Stimulated activated naive CD8-positive, alpha-beta T cell treated with anti-CD3 and anti-CD28 coated beads, Interleukin-15, amount 100 ng/mL, for 72 hours (primary cell): ENCODE measurements at regions not wholly inside any gene's neighbourhood (a gene's known extent, or its start where the extent isn't known, plus 50 kb on each side); places are given as distances from the start of the nearest gene placed in this dataset.
A peak's percentile ranks its signal among the peaks of the same experiment; 100 is the strongest.

ENCODE experiments used
- ATAC-seq: fragments of 150-1000 bp; cut with Tn5 transposase; 2 replicates; pipeline ENCODE4 v1.10.0; 2021; ENCODE audit warnings: mild to moderate bottlenecking, moderate library complexity
- DNase-seq, 2 donors: peaks; one replicate each; pipeline ENCODE4 v3.0.0; 2021 to 2022
- H3K27ac Mint-ChIP-seq, 2 donors: one replicate each; pipeline ENCODE4 v1.8.0; 2022; ENCODE audit warnings: mild to moderate bottlenecking in 2 of 2, mixed read lengths in 2 of 2, moderate library complexity in 2 of 2
- H3K27me3 Mint-ChIP-seq: one replicate; pipeline ENCODE4 v1.8.0; 2022; ENCODE audit warnings: mixed read lengths
- H3K4me1 Mint-ChIP-seq: one replicate; pipeline ENCODE4 v1.8.0; 2022; ENCODE audit warnings: mild to moderate bottlenecking, mixed read lengths
- H3K4me3 Mint-ChIP-seq, 2 donors: one replicate each; pipeline ENCODE4 v1.8.0; 2022; ENCODE audit warnings: mild to moderate bottlenecking in 2 of 2, mixed read lengths in 2 of 2, moderate library complexity in 1 of 2
- H3K9me3 Mint-ChIP-seq, 2 donors: one replicate each; pipeline ENCODE4 v1.8.0; 2022; ENCODE audit warnings: mixed read lengths in 2 of 2

DNA sequence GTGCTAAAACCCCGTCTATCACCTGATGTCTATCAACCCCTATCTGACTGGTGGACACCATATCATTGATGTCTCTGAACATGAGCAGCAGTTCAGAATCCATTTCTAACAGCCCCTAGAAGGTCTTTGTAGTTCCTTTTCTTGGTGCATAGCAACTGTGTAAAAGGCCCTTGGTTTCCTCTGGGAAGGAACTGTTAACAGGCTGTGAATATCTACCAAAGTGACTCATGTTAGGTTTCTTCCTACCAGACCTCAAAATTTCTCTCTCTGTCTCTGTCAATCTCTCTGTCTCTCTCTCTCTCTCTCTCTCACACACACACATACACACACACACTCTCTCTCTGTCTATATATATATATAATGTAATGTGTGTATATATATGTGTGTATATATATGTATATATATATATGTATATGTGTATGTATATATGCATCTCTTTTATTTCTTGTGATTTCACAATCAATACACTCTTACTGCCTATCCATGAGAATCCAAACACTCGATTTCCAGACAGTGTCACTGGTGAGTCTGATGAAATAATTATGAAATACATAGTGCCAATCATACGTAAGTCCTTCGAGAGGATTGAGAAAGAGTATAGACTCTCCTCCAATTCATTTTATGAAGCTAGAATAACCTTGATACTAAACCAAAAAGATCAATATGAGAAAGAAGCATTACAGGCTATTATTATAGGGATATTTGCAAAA is 335.9 kb upstream of the SLCO3A1 start:
- H3K4me1 Mint-ChIP-seq: no peaks in the 10 kb centered on the region
- no peak for ATAC-seq
- no peaks in the 10 kb centered on the region for H3K9me3 Mint-ChIP-seq
- H3K4me3 Mint-ChIP-seq: no peak overlapping the region
- H3K27ac Mint-ChIP-seq: no peak overlapping the region
- no peaks in the 10 kb centered on the region for H3K27me3 Mint-ChIP-seq
- no peak for DNase-seq

DNA sequence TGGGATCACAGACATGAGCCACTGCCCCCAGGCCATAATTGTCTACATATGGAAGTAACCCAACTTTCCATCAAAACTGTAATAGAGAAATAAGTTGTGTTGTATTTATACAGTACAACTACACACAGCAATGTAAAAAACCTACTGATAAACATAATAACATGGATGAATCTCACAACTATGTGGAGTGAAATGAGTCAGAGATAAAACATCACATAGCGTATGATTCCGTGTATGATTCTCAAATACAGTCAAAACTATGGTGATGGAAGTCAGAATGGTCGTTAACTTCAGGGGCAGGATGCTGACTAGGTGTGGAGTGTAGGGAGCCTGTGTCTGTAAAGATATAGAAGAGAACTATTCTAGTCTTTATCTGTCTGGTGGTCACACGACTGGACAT is 332.7 kb upstream of the SLCO3A1 start:
- Mint-ChIP-seq H3K4me3 (no peak overlapping the region), H3K27ac (no peak overlapping the region), H3K9me3 (no peaks in the 10 kb centered on the region), H3K27me3 (peaks cover 4% of the 10 kb centered on the region), H3K4me1 (no peaks in the 10 kb centered on the region)
- ATAC-seq (no peak), DNase-seq (no peak)

DNA sequence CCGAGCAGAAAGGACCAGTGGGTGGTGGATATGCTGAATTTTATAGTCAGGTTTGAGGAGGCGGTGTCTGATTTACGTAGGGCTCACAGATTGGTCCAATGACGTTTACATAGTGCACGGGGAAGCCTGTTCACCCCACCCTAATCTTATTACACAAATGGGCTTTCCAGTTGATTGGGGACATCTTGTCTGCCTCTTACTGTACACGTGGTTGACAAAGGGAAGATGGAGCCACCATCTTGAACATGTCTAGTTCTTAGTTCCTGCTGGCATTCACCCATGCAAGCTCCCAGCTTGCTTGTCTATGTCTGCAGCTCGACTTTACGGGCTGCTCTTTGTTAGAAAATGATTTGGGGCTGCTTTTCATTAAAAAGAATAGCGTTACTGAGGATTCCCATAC is 332.0 kb upstream of the SLCO3A1 start:
- Mint-ChIP-seq H3K4me1 (peaks cover 2% of the 10 kb centered on the region), H3K9me3 (no peaks in the 10 kb centered on the region), H3K27me3 (peaks cover 11% of the 10 kb centered on the region), H3K27ac (no peak overlapping the region), H3K4me3 (no peak overlapping the region)
- DNase-seq (no peak), ATAC-seq (no peak)

- DNase-seq: no peak
- ATAC-seq: no peak
- Mint-ChIP-seq H3K4me3 (no peak overlapping the region), H3K4me1 (peaks cover 4% of the 10 kb centered on the region), H3K9me3 (no peaks in the 10 kb centered on the region), H3K27ac (no peak overlapping the region), H3K27me3 (peaks cover 15% of the 10 kb centered on the region)
Observed at GRCh38 chr15:91521996-91522395, 331.5 kb upstream of the SLCO3A1 start.

DNA sequence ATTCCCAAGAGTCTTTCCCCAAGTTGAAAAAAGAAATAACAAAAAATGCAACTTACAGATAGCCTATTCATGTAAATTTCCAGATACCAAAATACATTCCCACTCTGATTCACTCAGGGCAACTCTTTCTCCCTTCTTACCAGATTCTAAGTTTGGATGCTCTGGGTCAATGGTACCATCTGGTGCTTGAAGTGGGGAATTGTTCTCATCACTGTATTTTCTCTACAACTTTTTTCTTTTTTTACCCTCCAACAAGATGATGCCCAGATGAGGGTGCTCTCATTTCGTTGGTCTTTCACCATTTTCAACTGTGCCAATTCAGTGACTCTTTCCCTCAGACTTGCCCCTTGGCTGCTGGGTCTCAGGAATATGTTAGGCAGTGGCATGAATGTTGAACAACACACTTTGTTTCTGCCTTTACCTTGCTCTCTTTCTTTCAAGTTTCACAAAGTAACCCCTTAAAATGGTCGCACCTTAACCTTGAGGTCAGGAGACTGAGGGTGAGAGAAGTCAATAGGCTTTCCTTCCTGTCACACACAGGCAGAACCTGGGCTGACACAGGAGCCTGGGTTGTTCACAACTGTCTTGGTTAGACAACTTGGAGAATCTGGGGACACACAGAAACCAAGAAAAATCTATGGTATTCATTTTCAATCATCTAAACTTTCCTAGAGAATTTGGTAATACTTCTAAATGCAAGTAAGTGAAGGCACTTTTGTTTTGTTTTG is 330.7 kb upstream of the SLCO3A1 start:
- DNase-seq: no peak
- no peak for ATAC-seq
- Mint-ChIP-seq H3K4me3 (no peak overlapping the region), H3K27ac (no peak overlapping the region), H3K4me1 (peaks cover 4% of the 10 kb centered on the region), H3K27me3 (peaks cover 18% of the 10 kb centered on the region), H3K9me3 (no peaks in the 10 kb centered on the region)

- no peak for ATAC-seq
- DNase-seq: no peak
Observed at GRCh38 chr15:91523596-91523995, 329.9 kb upstream of the SLCO3A1 start.

GRCh38 chr15:91524534-91524933 is 329.0 kb upstream of the SLCO3A1 start:
- H3K27me3 Mint-ChIP-seq: peaks cover 26% of the 10 kb centered on the region
- no peak overlapping the region for H3K27ac Mint-ChIP-seq
- no peaks in the 10 kb centered on the region for H3K9me3 Mint-ChIP-seq
- no peak overlapping the region for H3K4me3 Mint-ChIP-seq
- DNase-seq: no peak
- no peak for ATAC-seq
- H3K4me1 Mint-ChIP-seq: peaks cover 12% of the 10 kb centered on the region

More at GRCh38 chr15:91523596-91523995, 329.9 kb upstream of the SLCO3A1 start:
- no peaks in the 10 kb centered on the region for H3K9me3 Mint-ChIP-seq
- peaks cover 18% of the 10 kb centered on the region for H3K27me3 Mint-ChIP-seq
- peaks cover 4% of the 10 kb centered on the region for H3K4me1 Mint-ChIP-seq
- no peak overlapping the region for H3K4me3 Mint-ChIP-seq
- no peak overlapping the region for H3K27ac Mint-ChIP-seq

DNA sequence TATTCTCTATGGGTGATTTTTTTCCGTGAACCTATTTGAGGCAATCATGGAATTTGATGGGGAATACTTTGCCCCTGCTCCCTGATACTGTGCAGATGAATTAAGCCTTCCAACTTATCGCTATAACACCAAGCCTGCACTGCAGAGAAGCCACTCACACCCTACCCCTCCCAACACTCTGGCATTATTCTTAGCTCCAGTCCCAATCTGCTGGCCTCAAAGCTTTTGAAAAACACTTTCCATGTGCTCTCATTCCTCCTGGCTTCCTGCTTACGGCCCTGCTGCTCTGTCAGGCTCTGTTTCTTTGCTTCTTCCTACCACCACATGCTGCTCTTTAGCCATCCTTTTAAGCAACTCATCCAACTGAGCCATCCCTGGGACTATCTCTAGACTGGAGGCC is 327.8 kb upstream of the SLCO3A1 start:
- H3K27me3 Mint-ChIP-seq: peaks cover 26% of the 10 kb centered on the region
- ATAC-seq (no peak), DNase-seq (no peak)
- H3K4me3 Mint-ChIP-seq: no peak overlapping the region
- H3K27ac Mint-ChIP-seq: no peak overlapping the region
- H3K4me1 Mint-ChIP-seq: peaks cover 20% of the 10 kb centered on the region
- H3K9me3 Mint-ChIP-seq: no peaks in the 10 kb centered on the region

GRCh38 chr15:91526424-91526823 is 327.1 kb upstream of the SLCO3A1 start:
- no peak overlapping the region for H3K4me3 Mint-ChIP-seq
- H3K27ac Mint-ChIP-seq: no peak overlapping the region
- H3K9me3 Mint-ChIP-seq: no peaks in the 10 kb centered on the region
- H3K27me3 Mint-ChIP-seq: peaks cover 26% of the 10 kb centered on the region
- DNase-seq (no peak), ATAC-seq (no peak)
- H3K4me1 Mint-ChIP-seq: peaks cover 20% of the 10 kb centered on the region

- peak overlapping the region in 1 of 2 donors; percentile 90 for H3K27ac Mint-ChIP-seq
Observed at GRCh38 chr15:91528801-91529200, 324.7 kb upstream of the SLCO3A1 start.

GRCh38 chr15:91529534-91529933 is 324.0 kb upstream of the SLCO3A1 start:
- peaks cover 20% of the 10 kb centered on the region for H3K4me1 Mint-ChIP-seq
- H3K9me3 Mint-ChIP-seq: no peaks in the 10 kb centered on the region
- ATAC-seq (no peak), DNase-seq (no peak)
- H3K4me3 Mint-ChIP-seq: no peak overlapping the region
- H3K27me3 Mint-ChIP-seq: peaks cover 26% of the 10 kb centered on the region
- H3K27ac Mint-ChIP-seq: no peak overlapping the region

More at GRCh38 chr15:91528801-91529200, 324.7 kb upstream of the SLCO3A1 start:
- DNase-seq (no peak), ATAC-seq (no peak)
- Mint-ChIP-seq H3K27me3 (peaks cover 26% of the 10 kb centered on the region), H3K9me3 (no peaks in the 10 kb centered on the region), H3K4me1 (peaks cover 20% of the 10 kb centered on the region), H3K4me3 (no peak overlapping the region)

DNA sequence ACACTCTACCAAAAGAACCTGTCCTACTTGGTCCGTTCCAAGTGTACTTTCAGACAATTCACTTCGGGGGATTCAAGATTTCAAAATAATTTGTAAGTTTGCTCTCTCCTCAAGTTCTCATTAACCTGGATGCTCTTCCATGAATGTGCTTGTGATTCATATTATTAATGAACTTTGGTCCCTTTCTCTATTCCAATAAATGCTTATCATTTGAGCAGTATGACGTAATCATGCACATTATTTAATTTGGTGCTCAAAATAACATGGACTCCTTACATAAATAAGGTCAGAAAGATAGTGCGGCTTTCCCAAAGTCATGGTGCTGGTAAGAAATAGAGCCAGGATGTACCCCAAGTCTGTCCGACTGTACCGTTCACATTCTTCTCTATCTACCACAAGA is 323.2 kb upstream of the SLCO3A1 start:
- DNase-seq (no peak), ATAC-seq (no peak)
- H3K4me1 Mint-ChIP-seq: peaks cover 20% of the 10 kb centered on the region
- H3K27me3 Mint-ChIP-seq: peaks cover 26% of the 10 kb centered on the region
- no peak overlapping the region for H3K27ac Mint-ChIP-seq
- H3K4me3 Mint-ChIP-seq: no peak overlapping the region
- H3K9me3 Mint-ChIP-seq: no peaks in the 10 kb centered on the region

DNA sequence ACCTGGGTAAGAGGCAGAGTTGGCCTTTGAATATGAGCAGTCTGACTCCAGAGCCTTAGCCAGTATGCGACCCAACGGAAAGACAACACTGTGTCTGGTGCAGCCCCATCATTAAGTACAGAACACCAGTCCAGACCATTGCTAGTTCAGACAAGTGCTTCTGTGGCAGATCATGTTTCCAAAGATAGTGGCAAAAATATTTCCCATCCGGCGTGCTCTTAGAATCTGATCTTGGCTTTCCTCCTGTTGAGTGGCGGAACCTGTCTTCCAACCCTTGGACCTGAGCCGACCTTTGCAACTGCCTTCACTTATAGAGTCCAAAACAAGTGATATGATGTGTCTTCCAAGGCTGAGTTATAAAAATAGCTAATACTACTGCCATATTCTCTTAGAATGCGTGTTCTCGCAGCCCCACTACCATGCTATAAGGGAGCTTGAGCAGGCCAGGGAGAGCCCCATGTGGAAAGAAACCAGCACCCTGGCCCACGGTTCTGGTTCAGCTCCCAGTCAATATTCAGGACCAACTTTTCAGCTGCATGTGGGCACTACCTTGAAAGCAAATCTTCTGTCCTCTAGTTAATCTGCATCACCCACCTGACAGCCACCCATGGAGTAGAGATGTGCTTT is 322.4 kb upstream of the SLCO3A1 start:
- peaks cover 20% of the 10 kb centered on the region for H3K4me1 Mint-ChIP-seq
- H3K27ac Mint-ChIP-seq: peak overlapping the region in 1 of 2 donors; percentile 77
- no peak for ATAC-seq
- H3K27me3 Mint-ChIP-seq: peaks cover 20% of the 10 kb centered on the region
- no peak for DNase-seq
- no peaks in the 10 kb centered on the region for H3K9me3 Mint-ChIP-seq
- no peak overlapping the region for H3K4me3 Mint-ChIP-seq

DNA sequence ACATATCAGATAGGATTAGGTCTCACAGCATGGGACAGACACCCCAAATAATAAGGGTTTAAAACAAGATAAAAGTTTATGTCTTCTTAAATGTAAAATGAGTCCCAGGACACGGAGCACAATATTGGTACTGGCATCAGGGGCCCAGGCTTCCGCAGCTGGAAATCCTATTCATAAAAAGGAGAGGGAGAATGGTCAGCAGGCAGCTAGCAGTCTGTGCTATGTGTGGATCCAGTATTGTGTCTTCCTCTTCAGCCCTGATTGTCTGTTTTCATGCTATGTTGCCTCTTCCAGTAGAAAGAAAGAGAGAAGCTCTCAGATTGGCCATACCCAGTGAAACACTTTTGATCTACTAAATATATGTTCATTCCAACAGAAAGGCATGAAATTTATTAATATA is 319.3 kb upstream of the SLCO3A1 start:
- Mint-ChIP-seq H3K4me1 (peaks cover 11% of the 10 kb centered on the region), H3K27me3 (peaks cover 2% of the 10 kb centered on the region), H3K9me3 (no peaks in the 10 kb centered on the region), H3K4me3 (no peak overlapping the region), H3K27ac (no peak overlapping the region)
- DNase-seq (no peak), ATAC-seq (no peak)

- ATAC-seq (no peak), DNase-seq (no peak)
- Mint-ChIP-seq H3K4me1 (peaks cover 3% of the 10 kb centered on the region), H3K27me3 (no peaks in the 10 kb centered on the region), H3K9me3 (no peaks in the 10 kb centered on the region), H3K4me3 (no peak overlapping the region), H3K27ac (no peak overlapping the region)
Observed at GRCh38 chr15:91534976-91535375, 318.5 kb upstream of the SLCO3A1 start.

DNA sequence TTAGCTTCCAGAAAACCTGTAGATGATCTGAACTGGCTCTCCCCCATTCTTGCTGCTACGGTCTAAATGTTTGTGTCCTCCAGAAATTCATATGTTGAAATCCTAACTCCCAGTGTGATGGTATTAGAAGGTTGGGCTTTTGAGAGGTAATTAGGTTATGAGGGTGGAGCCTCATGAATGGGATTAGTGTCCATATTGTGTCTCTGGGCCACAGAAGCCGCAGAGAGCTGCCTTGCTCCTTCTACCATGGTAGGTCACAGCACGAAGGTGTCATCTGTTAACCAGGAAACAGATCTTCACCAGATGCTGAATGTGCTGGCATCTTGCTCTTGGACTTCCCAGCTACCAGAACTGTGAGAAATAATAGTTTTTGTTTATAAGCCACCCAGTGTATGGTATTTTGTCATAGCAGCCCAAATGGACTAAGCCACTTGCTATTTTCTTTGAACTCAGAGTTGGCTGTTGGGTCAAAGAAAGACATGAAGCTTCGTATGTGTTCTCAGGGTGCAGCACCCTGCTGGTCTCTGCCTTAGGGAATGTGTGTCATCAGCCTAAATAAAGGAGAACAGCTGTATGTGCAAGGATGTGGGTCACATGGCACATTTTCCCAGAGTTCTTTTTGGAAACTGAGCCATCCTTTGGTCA is 317.5 kb upstream of the SLCO3A1 start:
- H3K4me3 Mint-ChIP-seq: no peak overlapping the region
- H3K27me3 Mint-ChIP-seq: no peaks in the 10 kb centered on the region
- no peaks in the 10 kb centered on the region for H3K4me1 Mint-ChIP-seq
- ATAC-seq: no peak
- DNase-seq: no peak
- H3K9me3 Mint-ChIP-seq: no peaks in the 10 kb centered on the region
- no peak overlapping the region for H3K27ac Mint-ChIP-seq
